ENCODE measurements at regions not wholly inside any gene's neighbourhood (a gene's known extent, or its start where the extent isn't known, plus 50 kb on each side); places are given as distances from the start of the nearest gene placed in this dataset.

GRCh38 chr3:70501561-70501960 lies 189.1 kb upstream of the MDFIC2 start:
- H2AFZ ChIP-seq (ENCODE audit: insufficient read depth, low read length, poor library complexity), result no peak overlapping the region
- WGBS (ENCODE audit: extremely low coverage, insufficient coverage, insufficient read length), result no CpG with 5 or more reads among the region's 3 CpGs
- H3K79me1 ChIP-seq (ENCODE audit: low read length), result no peaks in the 10 kb centered on the region
- no peak overlapping the region for H2BK12ac ChIP-seq (ENCODE audit: low read length)
- H3K27me3 ChIP-seq (ENCODE audit: insufficient read depth, low read length), result no peaks in the 10 kb centered on the region
- no peak overlapping the region for H3K14ac ChIP-seq (ENCODE audit: low read length)
- H3K27ac ChIP-seq (ENCODE audit: low read depth, low read length), result no peak overlapping the region
- no peak overlapping the region for H3K9ac ChIP-seq (ENCODE audit: low read length)
- H3K79me2 ChIP-seq (ENCODE audit: control insufficient read depth, insufficient read depth, low read length, poor library complexity), result no peaks in the 10 kb centered on the region
- no peak overlapping the region for H4K8ac ChIP-seq (ENCODE audit: low read depth, low read length)
- H3K9me3 ChIP-seq (ENCODE audit: insufficient read depth, low read depth, low read length), result no peaks in the 10 kb centered on the region
- no peak overlapping the region for H3K4me2 ChIP-seq (ENCODE audit: low read length)
- no peak overlapping the region for H3K4ac ChIP-seq (ENCODE audit: low read depth, low read length)
- H3K18ac ChIP-seq (ENCODE audit: low read length), result no peak overlapping the region
- H4K12ac ChIP-seq (ENCODE audit: low read depth, low read length), result no peak overlapping the region
- no peaks in the 10 kb centered on the region for H3K4me1 ChIP-seq (ENCODE audit: control insufficient read depth in 1 of 2, insufficient read depth in 2 of 2, low read length in 2 of 2)
- no peak overlapping the region for H2AK5ac ChIP-seq (ENCODE audit: low read length)
- no peak overlapping the region for H3K23ac ChIP-seq (ENCODE audit: low read length)
- no peak overlapping the region for H2BK120ac ChIP-seq (ENCODE audit: insufficient read depth, low read length, poor library complexity)
- H3K4me3 ChIP-seq (ENCODE audit: low read depth, low read length), result no peak overlapping the region
- H3K36me3 ChIP-seq (ENCODE audit: control insufficient read depth in 1 of 2, insufficient read depth in 2 of 2, low read length in 2 of 2), result no peaks in the 10 kb centered on the region
- no peak for DNase-seq
- no peak overlapping the region for H4K91ac ChIP-seq (ENCODE audit: low read depth, low read length)
- no peak overlapping the region for H2BK5ac ChIP-seq (ENCODE audit: low read depth, low read length, poor library complexity)

- Histone ChIP-seq H2BK120ac (ENCODE audit: insufficient read depth, low read length, poor library complexity) (no peak overlapping the region), H2AK5ac (ENCODE audit: low read length) (no peak overlapping the region)
- no CpG with 5 or more reads among the region's 7 CpGs for WGBS (ENCODE audit: extremely low coverage, insufficient coverage, insufficient read length)
These were observed 176.4 kb upstream of the MDFIC2 start for GRCh38 chr3:70488816-70489215.

GRCh38 chr3:70488131-70488530 lies 175.7 kb upstream of the MDFIC2 start:
- H2AFZ ChIP-seq (ENCODE audit: insufficient read depth, low read length, poor library complexity), result no peak overlapping the region
- no CpG with 5 or more reads among the region's 5 CpGs for WGBS (ENCODE audit: extremely low coverage, insufficient coverage, insufficient read length)
- no peaks in the 10 kb centered on the region for H3K27me3 ChIP-seq (ENCODE audit: insufficient read depth, low read length)
- no peak overlapping the region for H2BK120ac ChIP-seq (ENCODE audit: insufficient read depth, low read length, poor library complexity)
- H3K4me2 ChIP-seq (ENCODE audit: low read length), result no peak overlapping the region
- H3K23ac ChIP-seq (ENCODE audit: low read length), result no peak overlapping the region
- no peaks in the 10 kb centered on the region for H3K36me3 ChIP-seq (ENCODE audit: control insufficient read depth in 1 of 2, insufficient read depth in 2 of 2, low read length in 2 of 2)
- no peak overlapping the region for H2AK5ac ChIP-seq (ENCODE audit: low read length)
- H3K27ac ChIP-seq (ENCODE audit: low read depth, low read length), result no peak overlapping the region
- no peak overlapping the region for H3K9ac ChIP-seq (ENCODE audit: low read length)
- H3K9me3 ChIP-seq (ENCODE audit: insufficient read depth, low read depth, low read length), result no peaks in the 10 kb centered on the region
- no peak for DNase-seq
- H3K4me3 ChIP-seq (ENCODE audit: low read depth, low read length), result no peak overlapping the region
- H3K14ac ChIP-seq (ENCODE audit: low read length), result no peak overlapping the region
- no peaks in the 10 kb centered on the region for H3K4me1 ChIP-seq (ENCODE audit: control insufficient read depth in 1 of 2, insufficient read depth in 2 of 2, low read length in 2 of 2)
- no peak overlapping the region for H3K18ac ChIP-seq (ENCODE audit: low read length)
- no peak overlapping the region for H2BK12ac ChIP-seq (ENCODE audit: low read length)
- H4K91ac ChIP-seq (ENCODE audit: low read depth, low read length), result no peak overlapping the region
- no peaks in the 10 kb centered on the region for H3K79me2 ChIP-seq (ENCODE audit: control insufficient read depth, insufficient read depth, low read length, poor library complexity)
- H3K79me1 ChIP-seq (ENCODE audit: low read length), result no peaks in the 10 kb centered on the region
- H4K12ac ChIP-seq (ENCODE audit: low read depth, low read length), result no peak overlapping the region
- no peak overlapping the region for H4K8ac ChIP-seq (ENCODE audit: low read depth, low read length)
- H3K4ac ChIP-seq (ENCODE audit: low read depth, low read length), result no peak overlapping the region
- no peak overlapping the region for H2BK5ac ChIP-seq (ENCODE audit: low read depth, low read length, poor library complexity)

More at GRCh38 chr3:70488816-70489215, 176.4 kb upstream of the MDFIC2 start:
- Histone ChIP-seq H3K79me1 (ENCODE audit: low read length) (no peaks in the 10 kb centered on the region), H4K8ac (ENCODE audit: low read depth, low read length) (no peak overlapping the region), H3K23ac (ENCODE audit: low read length) (no peak overlapping the region), H2BK5ac (ENCODE audit: low read depth, low read length, poor library complexity) (no peak overlapping the region), H3K27me3 (ENCODE audit: insufficient read depth, low read length) (no peaks in the 10 kb centered on the region), H4K91ac (ENCODE audit: low read depth, low read length) (no peak overlapping the region), H3K4ac (ENCODE audit: low read depth, low read length) (no peak overlapping the region), H2AFZ (ENCODE audit: insufficient read depth, low read length, poor library complexity) (no peak overlapping the region), H3K4me1 (ENCODE audit: control insufficient read depth in 1 of 2, insufficient read depth in 2 of 2, low read length in 2 of 2) (no peaks in the 10 kb centered on the region), H3K4me2 (ENCODE audit: low read length) (no peak overlapping the region), H3K14ac (ENCODE audit: low read length) (no peak overlapping the region), H3K18ac (ENCODE audit: low read length) (no peak overlapping the region), H3K27ac (ENCODE audit: low read depth, low read length) (no peak overlapping the region), H3K36me3 (ENCODE audit: control insufficient read depth in 1 of 2, insufficient read depth in 2 of 2, low read length in 2 of 2) (no peaks in the 10 kb centered on the region), H3K9ac (ENCODE audit: low read length) (no peak overlapping the region), H4K12ac (ENCODE audit: low read depth, low read length) (no peak overlapping the region), H2BK12ac (ENCODE audit: low read length) (no peak overlapping the region), H3K9me3 (ENCODE audit: insufficient read depth, low read depth, low read length) (no peaks in the 10 kb centered on the region), H3K4me3 (ENCODE audit: low read depth, low read length) (no peak overlapping the region), H3K79me2 (ENCODE audit: control insufficient read depth, insufficient read depth, low read length, poor library complexity) (no peaks in the 10 kb centered on the region)
- DNase-seq, result no peak

- Histone ChIP-seq H2BK5ac (ENCODE audit: low read depth, low read length, poor library complexity) (no peak overlapping the region), H3K79me2 (ENCODE audit: control insufficient read depth, insufficient read depth, low read length, poor library complexity) (no peaks in the 10 kb centered on the region), H3K9ac (ENCODE audit: low read length) (no peak overlapping the region), H3K27me3 (ENCODE audit: insufficient read depth, low read length) (no peaks in the 10 kb centered on the region), H2BK120ac (ENCODE audit: insufficient read depth, low read length, poor library complexity) (no peak overlapping the region), H3K9me3 (ENCODE audit: insufficient read depth, low read depth, low read length) (no peaks in the 10 kb centered on the region), H3K79me1 (ENCODE audit: low read length) (no peaks in the 10 kb centered on the region), H3K4me2 (ENCODE audit: low read length) (no peak overlapping the region), H2AFZ (ENCODE audit: insufficient read depth, low read length, poor library complexity) (no peak overlapping the region), H3K36me3 (ENCODE audit: control insufficient read depth in 1 of 2, insufficient read depth in 2 of 2, low read length in 2 of 2) (no peaks in the 10 kb centered on the region), H3K4me1 (ENCODE audit: control insufficient read depth in 1 of 2, insufficient read depth in 2 of 2, low read length in 2 of 2) (no peaks in the 10 kb centered on the region), H2BK12ac (ENCODE audit: low read length) (no peak overlapping the region), H4K8ac (ENCODE audit: low read depth, low read length) (no peak overlapping the region), H3K14ac (ENCODE audit: low read length) (no peak overlapping the region), H3K27ac (ENCODE audit: low read depth, low read length) (no peak overlapping the region), H3K23ac (ENCODE audit: low read length) (no peak overlapping the region), H4K12ac (ENCODE audit: low read depth, low read length) (no peak overlapping the region), H3K4ac (ENCODE audit: low read depth, low read length) (no peak overlapping the region), H2AK5ac (ENCODE audit: low read length) (no peak overlapping the region), H3K4me3 (ENCODE audit: low read depth, low read length) (no peak overlapping the region), H4K91ac (ENCODE audit: low read depth, low read length) (no peak overlapping the region), H3K18ac (ENCODE audit: low read length) (no peak overlapping the region)
- no CpG with 5 or more reads among the region's 2 CpGs for WGBS (ENCODE audit: extremely low coverage, insufficient coverage, insufficient read length)
- DNase-seq, result no peak
These were observed 174.1 kb upstream of the MDFIC2 start for GRCh38 chr3:70486414-70487017.
